ENCODE measurements at regions not wholly inside any gene's neighbourhood (a gene's known extent, or its start where the extent isn't known, plus 50 kb on each side); places are given as distances from the start of the nearest gene placed in this dataset.
A peak's percentile ranks its signal among the peaks of the same experiment; 100 is the strongest.
"Not testable (repeated sequence)": the region's sequence is repeated elsewhere in the genome, so short reads cannot be mapped to it uniquely, and the experiment has no call there.

DNA sequence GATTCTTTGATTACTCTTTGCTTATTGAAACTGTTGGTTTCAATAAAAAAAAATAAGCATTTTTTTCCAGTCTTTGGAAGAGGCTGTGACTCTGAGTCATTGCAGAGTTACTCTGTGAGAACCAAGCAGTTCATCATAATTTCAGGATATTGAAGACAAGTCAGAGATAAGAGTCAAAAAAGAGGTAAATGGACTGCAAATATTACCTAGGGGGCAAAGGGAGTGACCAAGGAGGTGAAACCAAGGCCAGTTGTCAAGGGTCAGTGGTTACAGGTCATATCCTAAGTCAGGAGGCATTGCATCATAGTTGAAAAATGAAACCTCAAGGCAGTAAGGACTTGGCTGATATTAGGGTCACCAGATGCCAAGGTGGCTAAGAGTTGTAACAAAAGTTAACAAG lies 597.1 kb upstream of the USP24 start:
- DNase-seq (ENCODE audit: low read depth in 1 of 2, low spot score in 1 of 2), result no peak
- no peak for TF ChIP-seq JUND (IDR thresholded peaks at IDR 0.05; ENCODE audit: low read depth)
- in situ Hi-C loops (cut with HindIII; ENCODE audit: low pct_unique_long_range_greater_than_20kb, low sequenced_read_pairs), result no loop called here

DNA sequence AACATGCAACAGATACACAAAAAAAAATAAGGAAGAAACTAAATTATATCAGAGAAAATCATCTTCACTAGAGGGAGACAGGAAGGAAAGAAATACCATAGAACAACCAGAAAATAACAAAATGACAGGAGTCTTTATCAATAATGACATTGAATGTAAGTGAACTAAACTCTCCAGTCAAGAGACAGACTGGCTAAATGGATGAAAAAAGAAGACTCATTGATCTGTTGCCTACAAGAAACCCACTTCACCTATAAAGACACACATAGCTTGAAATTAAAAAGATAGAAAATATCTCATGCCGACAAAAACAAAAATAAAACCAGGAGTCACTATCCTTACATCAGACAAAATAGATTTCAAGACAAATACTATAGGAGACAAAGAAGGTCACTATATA lies 593.1 kb upstream of the USP24 start:
- TF ChIP-seq JUND (IDR thresholded peaks at IDR 0.05; ENCODE audit: low read depth), result no peak
- in situ Hi-C loops (cut with HindIII; ENCODE audit: low pct_unique_long_range_greater_than_20kb, low sequenced_read_pairs), result no loop called here
- DNase-seq (ENCODE audit: low read depth in 1 of 2, low spot score in 1 of 2), result no peak

DNA sequence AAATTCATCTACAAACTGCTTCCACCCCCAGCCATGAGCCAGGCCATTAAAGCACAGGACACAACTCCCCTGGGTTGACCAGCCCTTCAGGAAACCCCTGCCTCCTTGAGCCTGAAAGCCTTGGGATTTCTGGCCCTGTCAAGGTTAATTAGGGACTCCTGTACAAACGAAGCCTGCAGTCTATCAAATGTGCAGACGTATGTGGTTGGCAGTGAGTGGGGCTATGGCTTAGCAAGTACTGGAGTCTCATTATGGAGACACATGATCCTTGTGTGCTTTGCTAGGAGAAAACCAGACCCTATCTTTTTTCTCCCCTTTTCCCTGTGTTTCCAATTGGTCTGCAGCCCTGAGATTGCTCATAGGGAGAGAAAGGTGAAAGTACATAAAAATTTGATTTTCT lies 588.3 kb upstream of the USP24 start:
- in situ Hi-C loops (cut with HindIII; ENCODE audit: low pct_unique_long_range_greater_than_20kb, low sequenced_read_pairs), result no loop called here
- no peak for TF ChIP-seq JUND (IDR thresholded peaks at IDR 0.05; ENCODE audit: low read depth)
- DNase-seq (ENCODE audit: low read depth in 1 of 2, low spot score in 1 of 2), result no peak

DNA sequence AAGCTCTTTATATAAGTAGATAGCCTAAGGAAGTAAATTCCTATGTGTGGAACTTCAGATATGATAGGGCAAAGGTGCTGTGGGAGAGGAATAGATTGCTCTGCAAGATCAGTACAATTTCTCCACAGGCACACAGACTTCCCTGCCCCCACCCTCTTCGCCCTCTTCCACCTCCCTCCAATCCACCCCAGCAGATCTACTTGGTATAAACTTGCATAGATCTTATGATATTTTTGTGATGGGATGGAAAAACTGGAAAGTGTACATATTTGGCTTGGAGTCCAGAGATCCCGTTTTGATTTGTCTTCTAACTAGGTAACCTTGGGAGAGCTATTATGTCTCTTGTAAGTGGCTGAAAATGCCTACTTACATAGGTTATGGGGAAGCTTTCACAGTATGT lies 586.3 kb upstream of the USP24 start:
- no peak for DNase-seq (ENCODE audit: low read depth in 1 of 2, low spot score in 1 of 2)
- in situ Hi-C loops (cut with HindIII; ENCODE audit: low pct_unique_long_range_greater_than_20kb, low sequenced_read_pairs), result no loop called here
- no peak for TF ChIP-seq JUND (IDR thresholded peaks at IDR 0.05; ENCODE audit: low read depth)

DNA sequence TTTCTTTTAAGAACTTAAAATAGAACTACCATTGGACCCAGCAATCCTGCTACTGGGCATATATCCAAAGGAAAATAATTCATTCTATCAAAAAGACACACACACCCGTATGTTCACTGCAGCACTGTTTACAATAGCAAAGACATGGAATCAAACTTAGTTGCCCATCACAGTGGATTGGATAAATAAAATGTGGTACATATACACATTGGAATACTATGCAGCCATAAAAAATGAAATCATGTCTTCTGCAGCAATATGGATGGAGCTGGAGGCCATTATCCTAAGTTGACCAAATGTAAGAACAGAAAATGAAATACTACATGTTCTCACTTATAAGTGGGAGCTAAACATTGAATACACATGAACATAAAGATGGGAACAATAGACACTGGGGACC lies 585.3 kb upstream of the USP24 start:
- no peak for DNase-seq (ENCODE audit: low read depth in 1 of 2, low spot score in 1 of 2)
- in situ Hi-C loops (cut with HindIII; ENCODE audit: low pct_unique_long_range_greater_than_20kb, low sequenced_read_pairs), result no loop called here
- no peak for TF ChIP-seq JUND (IDR thresholded peaks at IDR 0.05; ENCODE audit: low read depth)

DNA sequence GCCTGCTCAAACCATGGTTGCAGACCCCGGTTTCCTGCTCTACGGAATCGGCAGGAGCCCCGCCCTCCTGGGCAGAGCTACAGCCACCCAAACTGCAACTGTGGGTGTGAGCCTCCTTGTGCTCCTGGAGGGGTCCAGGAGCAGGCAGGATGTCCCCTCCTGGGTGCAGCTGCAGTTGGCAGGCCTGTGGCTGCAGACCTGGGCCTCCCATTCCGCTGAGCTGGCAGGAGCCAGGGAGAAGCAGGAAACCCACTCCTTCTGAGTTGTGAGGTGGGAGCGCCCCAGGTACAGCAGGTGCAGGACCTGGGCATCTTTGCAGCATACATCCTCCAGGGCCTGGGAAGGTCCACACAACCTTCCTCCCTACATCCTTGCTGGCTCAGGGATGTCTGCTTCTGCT lies 578.7 kb upstream of the USP24 start:
- in situ Hi-C loops (cut with HindIII; ENCODE audit: low pct_unique_long_range_greater_than_20kb, low sequenced_read_pairs), result no loop called here
- TF ChIP-seq JUND (IDR thresholded peaks at IDR 0.05; ENCODE audit: low read depth), result no peak
- no peak for DNase-seq (ENCODE audit: low read depth in 1 of 2, low spot score in 1 of 2)

DNA sequence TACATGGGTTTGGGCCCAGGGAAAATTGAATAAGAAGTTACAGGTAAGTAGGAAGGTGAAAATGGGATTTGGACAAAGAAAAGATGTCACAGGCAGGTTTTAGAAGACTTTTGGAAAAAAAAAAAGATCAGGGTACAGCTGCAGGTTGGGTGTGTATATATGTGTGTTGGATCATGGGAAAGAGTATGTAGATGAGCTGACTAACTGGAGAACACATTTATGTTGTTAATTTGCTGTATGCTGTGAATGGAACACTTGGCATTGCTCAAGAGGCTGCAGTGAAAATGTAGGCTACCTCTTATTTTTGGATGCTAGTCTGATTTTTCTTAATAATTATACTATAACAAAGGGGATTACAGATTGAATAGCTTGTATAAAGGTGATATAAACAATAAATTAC lies 577.7 kb upstream of the USP24 start:
- in situ Hi-C loops (cut with HindIII; ENCODE audit: low pct_unique_long_range_greater_than_20kb, low sequenced_read_pairs), result no loop called here
- DNase-seq (ENCODE audit: low read depth in 1 of 2, low spot score in 1 of 2), result no peak
- no peak for TF ChIP-seq JUND (IDR thresholded peaks at IDR 0.05; ENCODE audit: low read depth)

DNA sequence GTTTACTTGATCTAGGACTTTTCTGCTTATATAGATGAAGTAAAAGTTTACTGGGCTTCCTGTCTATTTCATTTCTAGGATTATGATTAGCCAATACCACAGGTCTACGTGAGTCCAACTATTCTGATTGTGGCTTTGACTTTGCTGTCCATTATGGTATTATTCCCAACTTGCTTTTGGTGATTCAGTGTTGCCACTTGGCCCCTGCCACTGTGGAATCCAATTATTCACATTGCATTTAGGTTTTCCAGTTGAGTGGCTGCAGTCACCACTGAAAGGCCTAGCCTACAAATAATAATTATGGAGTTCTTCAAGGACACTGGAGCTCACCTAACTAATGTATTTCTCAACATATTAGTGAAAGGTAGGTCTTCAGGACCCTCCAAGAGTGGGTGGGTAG lies 574.3 kb upstream of the USP24 start:
- no peak for TF ChIP-seq JUND (IDR thresholded peaks at IDR 0.05; ENCODE audit: low read depth)
- no peak for DNase-seq (ENCODE audit: low read depth in 1 of 2, low spot score in 1 of 2)
- in situ Hi-C loops (cut with HindIII; ENCODE audit: low pct_unique_long_range_greater_than_20kb, low sequenced_read_pairs), result no loop called here

DNA sequence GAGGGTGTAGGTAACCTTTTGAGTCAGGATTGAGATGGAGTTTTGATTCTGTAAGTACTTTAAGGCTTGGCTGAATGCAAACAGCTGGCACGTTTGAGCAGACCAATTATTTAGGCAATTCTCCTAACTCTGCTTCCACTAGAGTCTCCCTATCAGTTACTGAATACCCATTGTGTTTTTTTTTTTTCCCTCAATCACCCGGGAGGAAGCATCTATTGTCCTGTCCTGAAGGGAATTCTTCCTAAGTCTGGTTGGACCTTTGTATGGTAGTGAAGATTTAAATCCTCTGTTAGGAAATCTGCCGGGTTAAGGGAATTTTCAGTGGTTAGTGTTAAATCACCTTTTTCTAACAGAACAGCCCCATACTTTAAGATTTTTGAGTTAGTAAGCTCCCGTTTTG lies 571.2 kb upstream of the USP24 start:
- no peak for DNase-seq (ENCODE audit: low read depth in 1 of 2, low spot score in 1 of 2)
- TF ChIP-seq JUND (IDR thresholded peaks at IDR 0.05; ENCODE audit: low read depth), result no peak
- in situ Hi-C loops (cut with HindIII; ENCODE audit: low pct_unique_long_range_greater_than_20kb, low sequenced_read_pairs), result no loop called here

DNA sequence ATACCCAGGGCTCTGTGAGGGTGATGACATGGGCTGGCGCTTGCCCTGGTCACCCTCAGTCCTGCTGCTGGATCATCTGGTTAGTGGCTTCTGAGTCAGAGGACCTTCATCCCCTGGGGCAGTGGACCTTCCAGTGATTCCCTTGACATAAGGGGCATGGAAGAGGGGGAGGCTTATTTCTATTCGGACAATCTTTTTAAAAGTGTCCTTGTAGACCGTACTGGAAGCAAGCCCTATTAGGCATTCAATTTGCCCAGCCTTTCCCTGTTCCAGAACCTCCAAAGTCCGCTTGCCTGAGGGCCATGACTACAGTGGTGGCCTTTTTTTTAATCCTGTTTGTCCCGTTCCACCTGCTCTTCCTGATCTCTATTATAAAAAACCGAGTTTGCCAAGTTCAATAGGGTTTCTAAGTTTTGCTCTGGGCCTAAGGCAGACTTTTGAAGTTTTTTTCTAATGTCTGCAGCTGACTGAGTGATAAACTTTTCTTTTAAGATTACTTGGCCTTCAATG lies 569.8 kb upstream of the USP24 start:
- peak in 1 of 2 experiments; percentile 45 for DNase-seq (ENCODE audit: low read depth in 1 of 2, low spot score in 1 of 2)
- in situ Hi-C loops (cut with HindIII; ENCODE audit: low pct_unique_long_range_greater_than_20kb, low sequenced_read_pairs), result not testable (repeated sequence)

DNA sequence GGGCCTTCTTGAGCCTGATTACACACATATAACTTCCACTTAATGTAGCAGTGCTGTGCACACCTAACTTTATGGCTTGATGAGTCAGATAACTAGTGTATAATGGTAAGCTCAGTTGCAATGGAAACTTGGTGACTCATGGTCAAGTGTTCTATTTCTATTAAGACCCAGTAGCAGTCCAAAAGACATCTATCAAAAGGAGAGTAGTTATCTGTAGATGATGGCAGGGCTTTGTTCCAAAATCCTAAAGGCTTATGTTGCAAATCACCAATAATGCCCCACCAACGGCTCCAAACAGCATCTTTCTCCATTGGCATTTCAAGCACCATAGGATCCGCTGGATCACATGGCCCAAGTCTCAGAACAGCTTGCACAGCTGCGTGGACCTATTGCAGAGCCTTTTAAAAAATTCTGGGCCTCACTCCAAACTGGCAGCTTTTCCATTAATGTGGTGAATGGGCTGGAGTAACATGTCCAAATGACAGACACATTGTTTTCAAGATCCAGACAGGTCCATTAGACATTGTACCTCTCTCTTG lies 566.8 kb upstream of the USP24 start:
- in situ Hi-C loops (cut with HindIII; ENCODE audit: low pct_unique_long_range_greater_than_20kb, low sequenced_read_pairs), result no loop called here
- TF ChIP-seq JUND (IDR thresholded peaks at IDR 0.05; ENCODE audit: low read depth), result no peak
- no peak for DNase-seq (ENCODE audit: low read depth in 1 of 2, low spot score in 1 of 2)

DNA sequence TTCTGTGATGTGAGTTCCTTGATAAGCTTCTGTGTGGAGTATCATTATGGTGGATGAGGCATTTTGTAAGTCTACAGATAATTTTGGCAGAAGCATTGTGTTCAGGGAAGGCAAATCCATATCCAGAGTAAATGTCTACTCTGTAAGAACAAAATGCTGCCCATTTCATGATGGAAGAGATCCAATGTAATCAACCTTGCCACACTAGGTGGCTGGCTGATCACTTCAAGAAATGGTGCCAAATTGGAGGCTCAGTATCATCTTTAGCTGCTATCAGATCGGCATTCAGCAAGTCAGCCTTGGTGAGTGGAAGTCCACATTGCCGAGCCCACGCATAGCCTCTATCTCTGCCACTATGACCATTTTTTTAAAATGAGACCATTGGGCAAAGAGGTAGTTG lies 565.8 kb upstream of the USP24 start:
- no peak for TF ChIP-seq JUND (IDR thresholded peaks at IDR 0.05; ENCODE audit: low read depth)
- DNase-seq (ENCODE audit: low read depth in 1 of 2, low spot score in 1 of 2), result no peak
- in situ Hi-C loops (cut with HindIII; ENCODE audit: low pct_unique_long_range_greater_than_20kb, low sequenced_read_pairs), result no loop called here

DNA sequence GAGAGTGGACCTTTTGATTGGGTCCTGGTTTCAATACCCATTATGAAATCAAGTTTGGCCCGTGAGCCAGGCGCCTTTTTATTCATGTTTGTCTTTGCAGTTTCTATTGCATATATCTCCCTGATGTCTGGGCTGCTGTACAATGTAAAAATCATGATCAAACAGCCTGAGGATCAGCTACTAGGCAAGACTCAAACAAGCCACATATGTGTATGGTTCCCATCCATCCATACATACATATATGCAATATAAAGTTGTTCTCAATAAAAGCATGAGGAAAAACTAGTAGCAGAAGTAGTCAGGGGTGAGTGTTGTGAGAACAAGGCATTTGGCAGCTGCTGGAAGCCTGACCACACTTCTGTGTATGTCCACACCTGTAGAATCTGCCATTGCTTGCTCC lies 562.4 kb upstream of the USP24 start:
- in situ Hi-C loops (cut with HindIII; ENCODE audit: low pct_unique_long_range_greater_than_20kb, low sequenced_read_pairs), result no loop called here
- no peak for DNase-seq (ENCODE audit: low read depth in 1 of 2, low spot score in 1 of 2)
- no peak for TF ChIP-seq JUND (IDR thresholded peaks at IDR 0.05; ENCODE audit: low read depth)

DNA sequence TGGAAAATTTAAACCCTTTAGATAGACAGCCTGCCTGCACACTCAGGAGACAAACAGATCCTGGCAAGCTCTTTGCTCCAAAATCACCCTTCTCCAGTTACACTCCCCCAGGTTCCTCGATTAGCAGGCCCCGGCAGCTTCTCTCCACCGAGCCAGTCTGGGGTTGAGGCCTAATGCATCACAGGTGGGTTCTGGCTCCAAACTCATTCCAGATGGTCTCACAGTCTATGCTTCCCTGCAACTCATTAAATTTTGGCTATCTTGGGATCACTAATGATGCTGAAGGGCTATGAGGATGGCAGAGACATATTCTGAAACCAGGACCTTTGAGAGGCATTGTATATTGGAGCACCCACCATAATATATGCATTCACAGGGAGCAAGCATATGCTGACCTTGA lies 559.8 kb upstream of the USP24 start:
- in situ Hi-C loops (cut with HindIII; ENCODE audit: low pct_unique_long_range_greater_than_20kb, low sequenced_read_pairs), result no loop called here
- TF ChIP-seq JUND (IDR thresholded peaks at IDR 0.05; ENCODE audit: low read depth), result no peak
- DNase-seq (ENCODE audit: low read depth in 1 of 2, low spot score in 1 of 2), result no peak
